ENCODE measurements at regions not wholly inside any gene's neighbourhood (a gene's known extent, or its start where the extent isn't known, plus 50 kb on each side); places are given as distances from the start of the nearest gene placed in this dataset.

GRCh38 chr16:35302859-35303258 is 1843.4 kb downstream of the TP53TG3F start:
- Mint-ChIP-seq H3K27ac (ENCODE audit: unreplicated experiment) (no peak overlapping the region), H3K4me1 (ENCODE audit: low read depth, unreplicated experiment) (no peaks in the 10 kb centered on the region), H3K36me3 (ENCODE audit: low read depth, unreplicated experiment) (no peaks in the 10 kb centered on the region), H3K4me3 (ENCODE audit: unreplicated experiment) (no peak overlapping the region), H3K27me3 (ENCODE audit: low read depth, unreplicated experiment) (no peaks in the 10 kb centered on the region), H3K9me3 (ENCODE audit: unreplicated experiment) (peaks cover 16% of the 10 kb centered on the region)
- no peaks in the 10 kb centered on the region for H4K20me1 ChIP-seq (ENCODE audit: insufficient read depth, low read length)
- H3K4me1 ChIP-seq (ENCODE audit: insufficient read depth, low read length), result no peaks in the 10 kb centered on the region
- no peak overlapping the region for H2AFZ ChIP-seq (ENCODE audit: low read depth, low read length)
- H3K79me2 ChIP-seq (ENCODE audit: insufficient read depth, low read length), result no peaks in the 10 kb centered on the region
- no peak overlapping the region for H3K9ac ChIP-seq (ENCODE audit: low read length)
- no peak overlapping the region for H3K4me2 ChIP-seq (ENCODE audit: low read length)
- H3K27me3 ChIP-seq (ENCODE audit: insufficient read depth, low read length), result no peaks in the 10 kb centered on the region
- H3K4me3 ChIP-seq (ENCODE audit: insufficient read depth, low read depth, low read length), result no peak overlapping the region
- DNase-seq (ENCODE audit: low read depth), result no peak
- no peaks in the 10 kb centered on the region for H3K36me3 ChIP-seq (ENCODE audit: insufficient read depth, low read length)
- no peak overlapping the region for H3K27ac ChIP-seq (ENCODE audit: low read depth, low read length)
- TF ChIP-seq CTCF (IDR thresholded peaks at IDR 0.05; ENCODE audit: insufficient read depth, low read depth, low read length) (no peak), EZH2 (IDR thresholded peaks at IDR 0.05; ENCODE audit: insufficient read depth, low read length) (no peak)
- H3K9me3 ChIP-seq (ENCODE audit: insufficient read depth, low read depth, low read length), result peaks cover 39% of the 10 kb centered on the region
- FAIRE-seq, result no peak

GRCh38 chr16:35305476-35305875 is 1846.1 kb downstream of the TP53TG3F start:
- Mint-ChIP-seq H3K4me1 (ENCODE audit: low read depth, unreplicated experiment) (no peaks in the 10 kb centered on the region), H3K4me3 (ENCODE audit: unreplicated experiment) (no peak overlapping the region), H3K27me3 (ENCODE audit: low read depth, unreplicated experiment) (no peaks in the 10 kb centered on the region), H3K27ac (ENCODE audit: unreplicated experiment) (no peak overlapping the region), H3K9me3 (ENCODE audit: unreplicated experiment) (peaks cover 20% of the 10 kb centered on the region), H3K36me3 (ENCODE audit: low read depth, unreplicated experiment) (no peaks in the 10 kb centered on the region)
- H3K9ac ChIP-seq (ENCODE audit: low read length), result no peak overlapping the region
- H3K27me3 ChIP-seq (ENCODE audit: insufficient read depth, low read length), result no peaks in the 10 kb centered on the region
- H3K4me2 ChIP-seq (ENCODE audit: low read length), result no peak overlapping the region
- no peaks in the 10 kb centered on the region for H3K4me1 ChIP-seq (ENCODE audit: insufficient read depth, low read length)
- peaks cover 28% of the 10 kb centered on the region for H3K9me3 ChIP-seq (ENCODE audit: insufficient read depth, low read depth, low read length)
- H3K27ac ChIP-seq (ENCODE audit: low read depth, low read length), result no peak overlapping the region
- no peaks in the 10 kb centered on the region for H3K79me2 ChIP-seq (ENCODE audit: insufficient read depth, low read length)
- no peak overlapping the region for H2AFZ ChIP-seq (ENCODE audit: low read depth, low read length)
- no peaks in the 10 kb centered on the region for H4K20me1 ChIP-seq (ENCODE audit: insufficient read depth, low read length)
- no peak for FAIRE-seq
- no peak for DNase-seq (ENCODE audit: low read depth)
- no peak for TF ChIP-seq CTCF (IDR thresholded peaks at IDR 0.05; ENCODE audit: insufficient read depth, low read depth, low read length)
- no peak for TF ChIP-seq EZH2 (IDR thresholded peaks at IDR 0.05; ENCODE audit: insufficient read depth, low read length)
- no peak overlapping the region for H3K4me3 ChIP-seq (ENCODE audit: insufficient read depth, low read depth, low read length)
- H3K36me3 ChIP-seq (ENCODE audit: insufficient read depth, low read length), result no peaks in the 10 kb centered on the region

GRCh38 chr16:35306915-35307314 is 1847.5 kb downstream of the TP53TG3F start:
- Mint-ChIP-seq H3K36me3 (ENCODE audit: low read depth, unreplicated experiment) (no peaks in the 10 kb centered on the region), H3K9me3 (ENCODE audit: unreplicated experiment) (peaks cover 16% of the 10 kb centered on the region), H3K4me1 (ENCODE audit: low read depth, unreplicated experiment) (no peaks in the 10 kb centered on the region), H3K4me3 (ENCODE audit: unreplicated experiment) (no peak overlapping the region), H3K27ac (ENCODE audit: unreplicated experiment) (no peak overlapping the region), H3K27me3 (ENCODE audit: low read depth, unreplicated experiment) (no peaks in the 10 kb centered on the region)
- Histone ChIP-seq H3K4me1 (ENCODE audit: insufficient read depth, low read length) (no peaks in the 10 kb centered on the region), H3K79me2 (ENCODE audit: insufficient read depth, low read length) (no peaks in the 10 kb centered on the region), H4K20me1 (ENCODE audit: insufficient read depth, low read length) (no peaks in the 10 kb centered on the region), H3K27ac (ENCODE audit: low read depth, low read length) (no peak overlapping the region), H3K36me3 (ENCODE audit: insufficient read depth, low read length) (no peaks in the 10 kb centered on the region), H3K4me2 (ENCODE audit: low read length) (no peak overlapping the region), H2AFZ (ENCODE audit: low read depth, low read length) (no peak overlapping the region), H3K27me3 (ENCODE audit: insufficient read depth, low read length) (no peaks in the 10 kb centered on the region), H3K9ac (ENCODE audit: low read length) (no peak overlapping the region), H3K9me3 (ENCODE audit: insufficient read depth, low read depth, low read length) (peaks cover 35% of the 10 kb centered on the region), H3K4me3 (ENCODE audit: insufficient read depth, low read depth, low read length) (no peak overlapping the region)
- TF ChIP-seq CTCF (IDR thresholded peaks at IDR 0.05; ENCODE audit: insufficient read depth, low read depth, low read length) (no peak), EZH2 (IDR thresholded peaks at IDR 0.05; ENCODE audit: insufficient read depth, low read length) (no peak)
- DNase-seq (ENCODE audit: low read depth) (no peak), FAIRE-seq (no peak)

All from astrocyte (in vitro differentiated cells and primary cell).